GM12878 (cell line): ENCODE measurements at regions not wholly inside any gene's neighbourhood (a gene's known extent, or its start where the extent isn't known, plus 50 kb on each side); places are given as distances from the start of the nearest gene placed in this dataset.

Experiments
- ATAC-seq: fragments of 200-7000 bp; cut with Tn5 transposase; 3 replicates; pipeline ENCODE4 v1.9.1; 2020; ENCODE audit warnings: mild to moderate bottlenecking, moderate library complexity
- BruUV-seq: library from RNA; stranded (reverse); fragments of 400-500 nt; replicated peaks from 2 replicates; lab custom pipeline; 2021; lab: Mats Ljungman, UMichigan
- CTCF ChIA-PET: fragments of 300-600 bp; sonication (Branson Sonifier 250); formaldehyde crosslinking; extraction: SDS; loops from one replicate; lab custom pipeline; 2021; ENCODE audit warnings: inconsistent platforms; lab: Yijun Ruan, JAX
- POLR2A ChIA-PET: fragments of 350-600 bp; formaldehyde crosslinking; extraction: SDS; loops from one replicate; lab custom pipeline; 2021; ENCODE audit warnings: inconsistent platforms; lab: Charles Lee
- RAD21 ChIA-PET: fragments of 300-600 bp; sonication (Branson Sonifier 250); formaldehyde crosslinking; loops from one replicate; lab custom pipeline; 2023; ENCODE audit warnings: antibody characterized with exemption; ENCODE audit not compliant: unreplicated experiment; lab: Charles Lee
- SMC1A ChIA-PET: fragments of 300-600 bp; sonication (Branson Sonifier 250); formaldehyde crosslinking; loops from one replicate; lab custom pipeline; 2023; ENCODE audit not compliant: unreplicated experiment, uncharacterized antibody; lab: Charles Lee
- DNase-seq: peaks from one replicate; pipeline ENCODE4 v3.0.0-alpha.2; 2011; ENCODE audit warnings: low read depth, low spot score
- FAIRE-seq: peaks from 3 replicates; lab custom pipeline; 2011; peaks lifted over from hg19 to GRCh38; lab: Jason Lieb, UNC
- H2AFZ ChIP-seq: 2 replicates; pipeline ENCODE4 v1.6.0; 2011; ENCODE audit warnings: low read depth, low read length, control low read depth; ENCODE audit not compliant: control insufficient read depth
- H3K27ac ChIP-seq: 2 replicates; pipeline ENCODE4 v1.5.1; 2011; ENCODE audit warnings: control low read depth; ENCODE audit not compliant: control insufficient read depth, insufficient read depth
- H3K27me3 ChIP-seq, 2 experiments: replicated peaks in 1 of 2; 2 replicates each; pipeline versions ENCODE4 v1.6.0 to v1.6.1; 2011; ENCODE audit warnings: low read length in 1 of 2; ENCODE audit not compliant: control insufficient read depth in 2 of 2, insufficient read depth in 2 of 2
- H3K36me3 ChIP-seq, 2 experiments: 2 replicates each; pipeline ENCODE4 v1.5.1; 2011; ENCODE audit warnings: low read length in 1 of 2; ENCODE audit not compliant: control insufficient read depth in 2 of 2, insufficient read depth in 2 of 2
- H3K4me1 ChIP-seq: 2 replicates; pipeline ENCODE4 v1.6.1; 2011; ENCODE audit warnings: mild to moderate bottlenecking, low read length, moderate library complexity, mixed read lengths; ENCODE audit not compliant: control insufficient read depth, insufficient read depth
- H3K4me2 ChIP-seq: 2 replicates; pipeline ENCODE4 v1.6.0; 2011; ENCODE audit warnings: control low read depth; ENCODE audit not compliant: control insufficient read depth, insufficient read depth
- H3K4me3 ChIP-seq: fragments of 200-600 bp; sonication (generic); 2 replicates; pipeline ENCODE4 v1.5.1; 2016
- H3K79me2 ChIP-seq: 2 replicates; pipeline ENCODE4 v1.6.0; 2011; ENCODE audit warnings: low read length; ENCODE audit not compliant: control insufficient read depth, insufficient read depth
- H3K9ac ChIP-seq: 2 replicates; pipeline ENCODE4 v1.8.0; 2011; ENCODE audit warnings: low read length, control low read depth, mixed read lengths; ENCODE audit not compliant: control insufficient read depth, insufficient read depth
- H3K9me3 ChIP-seq: replicated peaks from 3 replicates; pipeline ENCODE4 v1.5.1; 2011; ENCODE audit warnings: mild to moderate bottlenecking, low read length; ENCODE audit not compliant: control insufficient read depth, insufficient read depth
- H4K20me1 ChIP-seq: 2 replicates; pipeline ENCODE4 v1.6.0; 2011; ENCODE audit not compliant: control insufficient read depth, insufficient read depth
- BHLHE40 ChIP-seq, 2 experiments: fragments of 450-650 bp in 1 of 2; IDR thresholded peaks; 2 replicates each; pipeline ENCODE4 v1.6.1; 2011 to 2017; ENCODE audit warnings: low read depth in 2 of 2, borderline replicate concordance in 1 of 2, improper control_type of control experiment in 1 of 2, low read length in 1 of 2, mild to moderate bottlenecking in 1 of 2
- CHD4 ChIP-seq: fragments of 200-600 bp; sonication (generic); IDR thresholded peaks from 2 replicates; pipeline ENCODE4 v1.6.1; 2016; ENCODE audit warnings: mild to moderate bottlenecking
- IKZF1 ChIP-seq: fragments of 450-650 bp; conservative IDR thresholded peaks from 2 replicates; pipeline ENCODE4 v1.6.1; 2017; ENCODE audit warnings: antibody characterized with exemption, mild to moderate bottlenecking
- KAT2A ChIP-seq: conservative IDR thresholded peaks from 2 replicates; pipeline ENCODE4 v1.6.1; 2011; ENCODE audit warnings: low read depth, low read length; ENCODE audit not compliant: control insufficient read depth
- RCOR1 ChIP-seq: conservative IDR thresholded peaks from 2 replicates; pipeline ENCODE4 v1.6.1; 2012; ENCODE audit warnings: low read depth, low read length, improper control_type of control experiment
- SIX5 ChIP-seq: IDR thresholded peaks from 2 replicates; pipeline ENCODE4 v1.6.1; 2011; ENCODE audit warnings: mild to moderate bottlenecking, low read depth, low read length, moderate library complexity; ENCODE audit not compliant: severe bottlenecking
- WGBS: methylation state at CpG from one replicate; pipeline ENCODE4 v1.1.6; 2016; ENCODE audit warnings: low lambda C conversion rate; ENCODE audit not compliant: insufficient replicate concordance, insufficient coverage; ENCODE audit errors: missing lambda C conversion rate; 5-methylcytosine and 5-hydroxymethylcytosine counted together
- in situ Hi-C: fragments of 300-500 bp; cut with MboI; formaldehyde crosslinking; loops from 9 replicates; pipeline ENCODE4 v1.14.3; 2018; ENCODE audit warnings: mixed read lengths
- intact Hi-C: fragments of 100-400 bp; cut with micrococcal nuclease; formaldehyde crosslinking; loops from one replicate; pipeline ENCODE4 v1.14.2; 2022; ENCODE audit not compliant: unreplicated experiment
- TF ChIP-seq, protein P1 (sequence below): fragments of 450-650 bp; IDR thresholded peaks from 2 replicates; pipeline ENCODE4 v1.6.1; 2017; ENCODE audit warnings: mild to moderate bottlenecking, moderate library complexity

DNA sequence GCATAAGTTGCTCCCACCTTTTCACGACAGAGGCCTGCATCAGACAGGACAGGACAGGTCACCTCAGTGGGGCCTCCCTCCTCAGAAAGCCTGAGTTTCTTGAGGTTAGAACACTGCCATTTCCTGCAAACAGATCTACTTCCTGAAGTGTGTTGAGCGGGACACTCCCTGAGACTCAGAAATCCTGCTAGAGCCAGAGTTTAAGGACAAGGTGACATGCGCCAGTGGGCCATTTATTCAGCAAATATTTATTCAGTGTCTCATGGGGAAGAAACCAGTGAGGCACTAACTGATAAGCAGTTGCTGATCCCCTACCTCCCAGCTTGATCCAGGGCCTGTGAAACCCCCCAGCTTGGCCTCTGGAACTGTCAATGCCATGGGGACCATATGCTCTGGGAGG lies 454.6 kb downstream of the SOX6 start:
- no TSS peak for BruUV-seq
- DNase-seq (no peak), FAIRE-seq (no peak), ATAC-seq (no peak)
- ChIA-PET POLR2A (no interaction called here), SMC1A (interaction anchor here (0.8 kb wide), 1 partner anchor 87 kb away, joined by 3 read pairs; no protein-coding TSS in a partner anchor), RAD21 (interaction anchor here (0.7 kb wide), 1 partner anchor 37 kb away, joined by 3 read pairs; no protein-coding TSS in a partner anchor), CTCF (interaction anchor here (1.5 kb wide), 1 partner anchor 30 kb away, joined by 6 read pairs; no protein-coding TSS in a partner anchor)
- 50% methylated on average over 3 of the region's 3 CpGs for WGBS
- Histone ChIP-seq H3K4me3 (no peak overlapping the region), H3K9me3 (no peaks in the 10 kb centered on the region), H3K9ac (no peak overlapping the region), H3K27me3 (no peaks in the 10 kb centered on the region; a peak in 1 of 4 replicates), H3K4me2 (no peak overlapping the region), H2AFZ (no peak overlapping the region), H3K79me2 (no peaks in the 10 kb centered on the region), H3K27ac (no peak overlapping the region), H3K4me1 (no peaks in the 10 kb centered on the region), H3K36me3 (no peaks in the 10 kb centered on the region), H4K20me1 (no peaks in the 10 kb centered on the region)
- intact Hi-C loops (no loop called here), in situ Hi-C loops (no loop called here)
- TF ChIP-seq, protein P1, sequence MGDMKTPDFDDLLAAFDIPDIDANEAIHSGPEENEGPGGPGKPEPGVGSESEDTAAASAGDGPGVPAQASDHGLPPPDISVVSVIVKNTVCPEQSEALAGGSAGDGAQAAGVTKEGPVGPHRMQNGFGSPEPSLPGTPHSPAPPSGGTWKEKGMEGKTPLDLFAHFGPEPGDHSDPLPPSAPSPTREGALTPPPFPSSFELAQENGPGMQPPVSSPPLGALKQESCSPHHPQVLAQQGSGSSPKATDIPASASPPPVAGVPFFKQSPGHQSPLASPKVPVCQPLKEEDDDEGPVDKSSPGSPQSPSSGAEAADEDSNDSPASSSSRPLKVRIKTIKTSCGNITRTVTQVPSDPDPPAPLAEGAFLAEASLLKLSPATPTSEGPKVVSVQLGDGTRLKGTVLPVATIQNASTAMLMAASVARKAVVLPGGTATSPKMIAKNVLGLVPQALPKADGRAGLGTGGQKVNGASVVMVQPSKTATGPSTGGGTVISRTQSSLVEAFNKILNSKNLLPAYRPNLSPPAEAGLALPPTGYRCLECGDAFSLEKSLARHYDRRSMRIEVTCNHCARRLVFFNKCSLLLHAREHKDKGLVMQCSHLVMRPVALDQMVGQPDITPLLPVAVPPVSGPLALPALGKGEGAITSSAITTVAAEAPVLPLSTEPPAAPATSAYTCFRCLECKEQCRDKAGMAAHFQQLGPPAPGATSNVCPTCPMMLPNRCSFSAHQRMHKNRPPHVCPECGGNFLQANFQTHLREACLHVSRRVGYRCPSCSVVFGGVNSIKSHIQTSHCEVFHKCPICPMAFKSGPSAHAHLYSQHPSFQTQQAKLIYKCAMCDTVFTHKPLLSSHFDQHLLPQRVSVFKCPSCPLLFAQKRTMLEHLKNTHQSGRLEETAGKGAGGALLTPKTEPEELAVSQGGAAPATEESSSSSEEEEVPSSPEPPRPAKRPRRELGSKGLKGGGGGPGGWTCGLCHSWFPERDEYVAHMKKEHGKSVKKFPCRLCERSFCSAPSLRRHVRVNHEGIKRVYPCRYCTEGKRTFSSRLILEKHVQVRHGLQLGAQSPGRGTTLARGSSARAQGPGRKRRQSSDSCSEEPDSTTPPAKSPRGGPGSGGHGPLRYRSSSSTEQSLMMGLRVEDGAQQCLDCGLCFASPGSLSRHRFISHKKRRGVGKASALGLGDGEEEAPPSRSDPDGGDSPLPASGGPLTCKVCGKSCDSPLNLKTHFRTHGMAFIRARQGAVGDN: no peak
- TF ChIP-seq KAT2A (no peak), SIX5 (no peak), CHD4 (no peak), IKZF1 (no peak), BHLHE40 (IDR thresholded peaks at IDR 0.05; ENCODE audit: borderline replicate concordance in 1 of 2, low read depth in 2 of 2, low read length in 1 of 2) (no peak), RCOR1 (no peak)
